ENCODE measurements at regions not wholly inside any gene's neighbourhood (a gene's known extent, or its start where the extent isn't known, plus 50 kb on each side); places are given as distances from the start of the nearest gene placed in this dataset.

GRCh38 chr4:17265653-17266052, 246.2 kb downstream of the QDPR start:
- TF ChIP-seq CTCF (conservative IDR thresholded peaks at IDR 0.05; ENCODE audit: low read depth, low read length), result no peak
- TF ChIP-seq EZH2 (IDR thresholded peaks at IDR 0.05; ENCODE audit: borderline replicate concordance, low read depth, low read length, poor library complexity, severe bottlenecking), result no peak
